ENCODE measurements at regions not wholly inside any gene's neighbourhood (a gene's known extent, or its start where the extent isn't known, plus 50 kb on each side); places are given as distances from the start of the nearest gene placed in this dataset.

- no peaks in the 10 kb centered on the region for H3K4me1 ChIP-seq
- H3K9ac ChIP-seq = no peak overlapping the region
- no peak overlapping the region for H2AFZ ChIP-seq
Measured at GRCh38 chr14:97253756-97254155, 456.6 kb downstream of the VRK1 start.

DNA sequence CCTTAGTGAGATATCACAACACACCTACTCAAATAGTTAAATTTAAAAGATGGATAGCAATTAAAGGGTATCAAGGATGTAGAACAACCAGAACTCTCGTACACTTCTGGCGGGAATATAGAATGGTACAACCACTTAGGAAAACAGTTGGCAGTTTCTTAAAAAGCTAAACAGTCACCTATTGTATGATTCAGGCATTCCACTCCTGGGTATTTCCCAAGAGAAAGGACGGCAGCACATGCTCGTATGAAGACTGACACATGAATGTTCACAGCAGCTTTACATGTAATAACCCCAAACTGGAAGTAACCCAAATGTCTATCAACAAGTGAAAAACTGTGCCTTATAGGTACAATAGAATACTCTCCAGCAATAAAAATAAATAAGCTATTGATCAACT lies 465.2 kb downstream of the VRK1 start:
- no peaks in the 10 kb centered on the region for H3K36me3 ChIP-seq (ENCODE audit: control insufficient read depth, insufficient read depth, low read length)
- H3K27ac ChIP-seq = no peak overlapping the region
- no peak overlapping the region for H3K4me2 ChIP-seq (ENCODE audit: low read length)
- TF ChIP-seq CTCF (IDR thresholded peaks at IDR 0.05) = no peak
- no peaks in the 10 kb centered on the region for H3K4me1 ChIP-seq
- H2AFZ ChIP-seq = no peak overlapping the region
- no peak overlapping the region for H3K9ac ChIP-seq
- H3K27me3 ChIP-seq (ENCODE audit: control insufficient read depth, insufficient read depth, low read length) = no peaks in the 10 kb centered on the region
- H3K79me2 ChIP-seq = no peaks in the 10 kb centered on the region
- no peaks in the 10 kb centered on the region for H3K9me3 ChIP-seq (ENCODE audit: control insufficient read depth, low read length)
- H3K4me3 ChIP-seq (ENCODE audit: low read depth, low read length) = no peak overlapping the region

More at GRCh38 chr14:97253756-97254155, 456.6 kb downstream of the VRK1 start:
- Histone ChIP-seq H3K27me3 (ENCODE audit: control insufficient read depth, insufficient read depth, low read length) (no peaks in the 10 kb centered on the region), H3K9me3 (ENCODE audit: control insufficient read depth, low read length) (no peaks in the 10 kb centered on the region), H3K4me3 (ENCODE audit: low read depth, low read length) (no peak overlapping the region), H3K4me2 (ENCODE audit: low read length) (no peak overlapping the region), H3K79me2 (no peaks in the 10 kb centered on the region), H3K27ac (no peak overlapping the region), H3K36me3 (ENCODE audit: control insufficient read depth, insufficient read depth, low read length) (no peaks in the 10 kb centered on the region)
- no peak for TF ChIP-seq CTCF (IDR thresholded peaks at IDR 0.05)

GRCh38 chr14:97264516-97265230 lies 467.5 kb downstream of the VRK1 start:
- Histone ChIP-seq H3K36me3 (ENCODE audit: control insufficient read depth, insufficient read depth, low read length) (no peaks in the 10 kb centered on the region), H3K4me2 (ENCODE audit: low read length) (no peak overlapping the region), H3K4me1 (no peaks in the 10 kb centered on the region), H3K9me3 (ENCODE audit: control insufficient read depth, low read length) (no peaks in the 10 kb centered on the region), H2AFZ (no peak overlapping the region), H3K79me2 (no peaks in the 10 kb centered on the region), H3K9ac (no peak overlapping the region), H3K27ac (no peak overlapping the region), H3K4me3 (ENCODE audit: low read depth, low read length) (no peak overlapping the region), H3K27me3 (ENCODE audit: control insufficient read depth, insufficient read depth, low read length) (no peaks in the 10 kb centered on the region)
- TF ChIP-seq CTCF (IDR thresholded peaks at IDR 0.05) = no peak

GRCh38 chr14:97266653-97267052 lies 469.5 kb downstream of the VRK1 start:
- Histone ChIP-seq H3K4me1 (no peaks in the 10 kb centered on the region), H3K36me3 (ENCODE audit: control insufficient read depth, insufficient read depth, low read length) (no peaks in the 10 kb centered on the region), H3K4me3 (ENCODE audit: low read depth, low read length) (no peak overlapping the region), H3K9me3 (ENCODE audit: control insufficient read depth, low read length) (no peaks in the 10 kb centered on the region), H3K27ac (no peak overlapping the region), H3K79me2 (no peaks in the 10 kb centered on the region), H3K4me2 (ENCODE audit: low read length) (no peak overlapping the region), H3K9ac (no peak overlapping the region), H3K27me3 (ENCODE audit: control insufficient read depth, insufficient read depth, low read length) (no peaks in the 10 kb centered on the region), H2AFZ (no peak overlapping the region)
- TF ChIP-seq CTCF (IDR thresholded peaks at IDR 0.05) = no peak

- no peak overlapping the region for H3K27ac ChIP-seq
- TF ChIP-seq CTCF (IDR thresholded peaks at IDR 0.05) = no peak
- no peak overlapping the region for H3K4me2 ChIP-seq (ENCODE audit: low read length)
- no peaks in the 10 kb centered on the region for H3K27me3 ChIP-seq (ENCODE audit: control insufficient read depth, insufficient read depth, low read length)
- H3K9me3 ChIP-seq (ENCODE audit: control insufficient read depth, low read length) = no peaks in the 10 kb centered on the region
- H3K4me1 ChIP-seq = no peaks in the 10 kb centered on the region
- no peak overlapping the region for H3K4me3 ChIP-seq (ENCODE audit: low read depth, low read length)
- H3K9ac ChIP-seq = no peak overlapping the region
- no peaks in the 10 kb centered on the region for H3K36me3 ChIP-seq (ENCODE audit: control insufficient read depth, insufficient read depth, low read length)
- H2AFZ ChIP-seq = no peak overlapping the region
- H3K79me2 ChIP-seq = no peaks in the 10 kb centered on the region
Measured at GRCh38 chr14:97267509-97267908, 470.3 kb downstream of the VRK1 start.
